Gastrocnemius medialis (tissue), 4 donors: ENCODE measurements at regions not wholly inside any gene's neighbourhood (a gene's known extent, or its start where the extent isn't known, plus 50 kb on each side); places are given as distances from the start of the nearest gene placed in this dataset.

Source experiments
- ATAC-seq, 2 donors: fragments of 150-250 bp; one replicate each; pipeline ENCODE4 v1.9.1; 2016
- DNase-seq, 2 donors: peaks; one replicate each; pipeline ENCODE4 v3.0.0-alpha.2; 2019
- H3K27ac ChIP-seq, 4 donors: fragments of 200-600 bp; sonication (generic); 1 replicate in 1 of 4; 2 replicates in 3 of 4; pipeline ENCODE4 v1.5.1; 2016 to 2018; ENCODE audit warnings: mild to moderate bottlenecking in 2 of 4, moderate library complexity in 1 of 4
- H3K27me3 ChIP-seq, 3 donors: fragments of 200-600 bp; sonication (generic) in 2 of 3; 1 replicate in 1 of 3; 2 replicates in 2 of 3; pipeline versions ENCODE4 v1.5.1 to v1.6.0; 2016 to 2019; ENCODE audit warnings: mild to moderate bottlenecking in 1 of 3, moderate library complexity in 1 of 3
- H3K36me3 ChIP-seq, 2 donors: fragments of 200-600 bp; sonication (generic) in 1 of 2; one replicate each; pipeline ENCODE4 v1.5.1; 2017 to 2018
- H3K4me1 ChIP-seq, 2 donors: fragments of 200-600 bp; sonication (generic) in 1 of 2; one replicate each; pipeline ENCODE4 v1.5.1; 2016 to 2017; ENCODE audit warnings: mild to moderate bottlenecking in 2 of 2
- H3K4me3 ChIP-seq, 4 donors: fragments of 200-600 bp; sonication (generic) in 3 of 4; 1 replicate in 1 of 4; 2 replicates in 3 of 4; pipeline ENCODE4 v1.5.1; 2016 to 2019; ENCODE audit warnings: mild to moderate bottlenecking in 2 of 4
- H3K9me3 ChIP-seq, 3 donors: fragments of 200-600 bp; sonication (generic) in 2 of 3; 1 replicate in 1 of 3; 2 replicates in 2 of 3; pipeline ENCODE4 v1.5.1; 2016 to 2019
- CTCF ChIP-seq, 5 experiments: fragments of 450-650 bp in 3 of 5; fragments of 200-600 bp in 2 of 5; sonication (generic) in 2 of 5; IDR thresholded peaks in 4 of 5; conservative IDR thresholded peaks in 1 of 5; 1 replicate in 4 of 5; 2 replicates in 1 of 5; pipeline ENCODE4 v1.5.1; 2016 to 2019; ENCODE audit warnings: antibody characterized with exemption in 5 of 5, mild to moderate bottlenecking in 3 of 5, moderate library complexity in 3 of 5
- POLR2A ChIP-seq, 2 donors: fragments of 450-650 bp; IDR thresholded peaks; one replicate each; pipeline ENCODE4 v1.6.1; 2017; ENCODE audit warnings: antibody characterized with exemption in 2 of 2, mild to moderate bottlenecking in 2 of 2, moderate library complexity in 2 of 2
- in situ Hi-C, 4 donors: fragments of 200-750 bp; cut with MboI; loops; one replicate each; pipeline versions ENCODE4 v1.15.0 to v1.8.0; 2017; ENCODE audit warnings: low sequenced_read_pairs in 4 of 4
- intact Hi-C: fragments of 100-400 bp; cut with DNase I; formaldehyde crosslinking; loops from one replicate; pipeline ENCODE4 v1.15.1; 2023; ENCODE audit warnings: low total_unique reads

- in situ Hi-C loops: no loop called here
- DNase-seq: no peak
- intact Hi-C loops: no loop called here
These were observed 260.0 kb upstream of the AJAP1 start for GRCh38 chr1:4394366-4394765.

DNA sequence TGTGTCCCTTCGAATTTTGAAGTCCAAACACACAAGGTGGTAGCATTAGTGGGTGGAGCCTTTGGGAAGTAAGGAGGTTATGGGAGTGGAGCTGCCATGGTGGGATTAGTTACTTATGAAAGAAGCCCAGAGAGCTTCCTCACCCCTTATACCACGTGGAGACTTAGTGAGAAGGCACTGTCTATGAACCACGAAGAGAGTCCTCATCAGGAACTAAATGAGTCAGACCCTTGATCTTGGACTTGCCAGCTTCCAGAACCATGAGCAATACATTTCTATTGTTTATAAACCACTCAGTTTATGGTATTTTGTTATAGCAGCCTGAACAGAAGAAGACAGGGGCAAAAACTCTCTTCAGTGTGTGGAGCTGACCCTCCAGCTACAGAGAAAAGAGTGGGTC is 259.3 kb upstream of the AJAP1 start:
- TF ChIP-seq POLR2A (IDR thresholded peaks at IDR 0.05) (no peak), CTCF (IDR thresholded peaks at IDR 0.05 in 4 of 5, conservative IDR thresholded peaks at IDR 0.05 in 1 of 5) (no peak)
- H3K4me1 ChIP-seq: no peaks in the 10 kb centered on the region
- H3K36me3 ChIP-seq: no peaks in the 10 kb centered on the region
- DNase-seq (no peak), ATAC-seq (no peak)
- in situ Hi-C loops (no loop called here), intact Hi-C loops (no loop called here)
- H3K4me3 ChIP-seq: no peak overlapping the region
- H3K27me3 ChIP-seq: no peaks in the 10 kb centered on the region
- H3K9me3 ChIP-seq: no peaks in the 10 kb centered on the region
- H3K27ac ChIP-seq: no peak overlapping the region

More at GRCh38 chr1:4394366-4394765, 260.0 kb upstream of the AJAP1 start:
- Histone ChIP-seq H3K36me3 (no peaks in the 10 kb centered on the region), H3K4me1 (no peaks in the 10 kb centered on the region), H3K9me3 (no peaks in the 10 kb centered on the region), H3K4me3 (no peak overlapping the region), H3K27me3 (no peaks in the 10 kb centered on the region), H3K27ac (no peak overlapping the region)
- TF ChIP-seq CTCF (IDR thresholded peaks at IDR 0.05 in 4 of 5, conservative IDR thresholded peaks at IDR 0.05 in 1 of 5) (no peak), POLR2A (IDR thresholded peaks at IDR 0.05) (no peak)
- no peak for ATAC-seq

- no peak for DNase-seq
- no peak for TF ChIP-seq POLR2A (IDR thresholded peaks at IDR 0.05)
- no peak for TF ChIP-seq CTCF (IDR thresholded peaks at IDR 0.05 in 4 of 5, conservative IDR thresholded peaks at IDR 0.05 in 1 of 5)
- no peak overlapping the region for H3K27ac ChIP-seq
- ATAC-seq: no peak
- no peaks in the 10 kb centered on the region for H3K36me3 ChIP-seq
- intact Hi-C loops (no loop called here), in situ Hi-C loops (no loop called here)
- no peaks in the 10 kb centered on the region for H3K27me3 ChIP-seq
- no peaks in the 10 kb centered on the region for H3K4me1 ChIP-seq
- H3K9me3 ChIP-seq: no peaks in the 10 kb centered on the region
- no peak overlapping the region for H3K4me3 ChIP-seq
These were observed 258.7 kb upstream of the AJAP1 start for GRCh38 chr1:4395676-4396075.

DNA sequence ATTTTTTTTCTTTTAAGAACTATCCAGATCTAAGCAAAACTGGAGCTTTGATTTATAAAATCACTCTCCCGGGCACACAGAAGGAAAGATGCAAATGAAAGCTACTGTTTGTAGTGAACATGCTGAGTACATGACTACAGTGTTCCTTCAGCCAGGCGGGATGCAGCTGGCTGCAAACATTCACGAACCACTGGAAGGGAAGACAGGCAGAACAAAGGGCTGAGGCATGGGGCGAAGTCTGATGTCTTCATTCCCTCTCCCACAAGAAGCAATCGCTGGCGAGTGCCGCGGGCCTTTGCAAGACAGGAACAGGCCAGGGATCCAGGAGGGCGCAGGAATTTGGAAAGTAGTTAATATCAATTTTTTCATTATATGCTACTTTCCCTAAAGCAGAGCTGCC is 257.9 kb upstream of the AJAP1 start:
- Histone ChIP-seq H3K4me1 (no peaks in the 10 kb centered on the region), H3K9me3 (no peaks in the 10 kb centered on the region), H3K27me3 (no peaks in the 10 kb centered on the region), H3K27ac (no peak overlapping the region), H3K36me3 (no peaks in the 10 kb centered on the region), H3K4me3 (no peak overlapping the region)
- no peak for TF ChIP-seq CTCF (IDR thresholded peaks at IDR 0.05 in 4 of 5, conservative IDR thresholded peaks at IDR 0.05 in 1 of 5)
- TF ChIP-seq POLR2A (IDR thresholded peaks at IDR 0.05): no peak
- DNase-seq: no peak
- in situ Hi-C loops: no loop called here
- ATAC-seq: no peak
- intact Hi-C loops: no loop called here

GRCh38 chr1:4397196-4397595 is 257.2 kb upstream of the AJAP1 start:
- Histone ChIP-seq H3K27ac (no peak overlapping the region), H3K4me1 (no peaks in the 10 kb centered on the region), H3K4me3 (no peak overlapping the region), H3K9me3 (no peaks in the 10 kb centered on the region), H3K36me3 (no peaks in the 10 kb centered on the region), H3K27me3 (no peaks in the 10 kb centered on the region)
- ATAC-seq: no peak
- TF ChIP-seq POLR2A (IDR thresholded peaks at IDR 0.05) (no peak), CTCF (IDR thresholded peaks at IDR 0.05 in 4 of 5, conservative IDR thresholded peaks at IDR 0.05 in 1 of 5) (no peak)
- intact Hi-C loops (no loop called here), in situ Hi-C loops (no loop called here)
- DNase-seq: no peak
